WTC11 (cell line): ENCODE measurements at regions not wholly inside any gene's neighbourhood (a gene's known extent, or its start where the extent isn't known, plus 50 kb on each side); places are given as distances from the start of the nearest gene placed in this dataset.

Experiments used
- ATAC-seq: fragments of 200-7000 bp; cut with Tn5 transposase; 2 replicates; pipeline ENCODE4 v1.10.0; 2021; ENCODE audit warnings: mild to moderate bottlenecking, moderate library complexity
- CTCF ChIA-PET: fragments of 300-600 bp; sonication (Branson Sonifier 250); formaldehyde crosslinking; loops from one replicate; lab custom pipeline; 2021; ENCODE audit warnings: antibody characterized with exemption; lab: Charles Lee
- POLR2A ChIA-PET: fragments of 350-600 bp; sonication (Branson Sonifier 250); formaldehyde crosslinking; loops from one replicate; lab custom pipeline; 2021; ENCODE audit warnings: antibody characterized with exemption; lab: Charles Lee
- DNase-seq: peaks from one replicate; pipeline ENCODE4 v3.0.0; 2021; ENCODE audit warnings: low spot score
- H3K27ac Mint-ChIP-seq: 2 replicates; pipeline ENCODE4 v1.8.0; 2021; ENCODE audit warnings: mixed read lengths
- H3K27me3 Mint-ChIP-seq: 2 replicates; pipeline ENCODE4 v1.8.0; 2021; ENCODE audit warnings: low read depth, mild to moderate bottlenecking, moderate library complexity, mixed read lengths
- H3K36me3 Mint-ChIP-seq: 2 replicates; pipeline ENCODE4 v1.8.0; 2021; ENCODE audit warnings: mixed read lengths
- H3K4me1 Mint-ChIP-seq: 2 replicates; pipeline ENCODE4 v1.8.0; 2022; ENCODE audit warnings: mixed read lengths
- H3K4me3 Mint-ChIP-seq: 2 replicates; pipeline ENCODE4 v1.8.0; 2021; ENCODE audit warnings: mild to moderate bottlenecking, moderate library complexity, mixed read lengths
- H3K9me3 Mint-ChIP-seq: 2 replicates; pipeline ENCODE4 v1.8.0; 2021; ENCODE audit warnings: mixed read lengths
- SP1 ChIP-seq: sonication (generic); formaldehyde crosslinking; conservative IDR thresholded peaks from 2 replicates; pipeline ENCODE4 v1.8.1; 2022; ENCODE audit warnings: missing genetic modification reagents
- ZNF138 ChIP-seq: sonication (generic); formaldehyde crosslinking; conservative IDR thresholded peaks from 2 replicates; pipeline ENCODE4 v1.8.1; 2022; ENCODE audit warnings: mild to moderate bottlenecking, moderate library complexity, missing genetic modification reagents
- TF ChIP-seq, protein P1 (sequence below): sonication (generic); formaldehyde crosslinking; IDR thresholded peaks from 2 replicates; pipeline ENCODE4 v1.8.0; 2023; ENCODE audit warnings: missing genetic modification reagents, mild to moderate bottlenecking, borderline replicate concordance
- TF ChIP-seq, protein P2 (sequence below): fragments of 250-450 bp; sonication (Bioruptor Pico); IDR thresholded peaks from 2 replicates; pipeline ENCODE4 v2.1.2; 2022; ENCODE audit warnings: mild to moderate bottlenecking, moderate library complexity
- TF ChIP-seq, protein P3 (sequence below): sonication (generic); formaldehyde crosslinking; IDR thresholded peaks from 2 replicates; pipeline ENCODE4 v1.8.1; 2023; ENCODE audit warnings: mild to moderate bottlenecking, missing genetic modification reagents, borderline replicate concordance
- TF ChIP-seq, protein P4 (sequence below): sonication (generic); formaldehyde crosslinking; IDR thresholded peaks from 2 replicates; pipeline ENCODE4 v1.8.0; 2022; ENCODE audit warnings: mild to moderate bottlenecking, missing genetic modification reagents
- TF ChIP-seq, protein P5 (sequence below): sonication (generic); formaldehyde crosslinking; IDR thresholded peaks from 2 replicates; pipeline ENCODE4 v1.8.0; 2023; ENCODE audit warnings: mild to moderate bottlenecking, missing genetic modification reagents
- TF ChIP-seq, protein P6 (sequence below): fragments of 250-450 bp; sonication (Bioruptor Pico); IDR thresholded peaks from 2 replicates; pipeline ENCODE4 v1.9.0; 2021; ENCODE audit warnings: mild to moderate bottlenecking

DNA sequence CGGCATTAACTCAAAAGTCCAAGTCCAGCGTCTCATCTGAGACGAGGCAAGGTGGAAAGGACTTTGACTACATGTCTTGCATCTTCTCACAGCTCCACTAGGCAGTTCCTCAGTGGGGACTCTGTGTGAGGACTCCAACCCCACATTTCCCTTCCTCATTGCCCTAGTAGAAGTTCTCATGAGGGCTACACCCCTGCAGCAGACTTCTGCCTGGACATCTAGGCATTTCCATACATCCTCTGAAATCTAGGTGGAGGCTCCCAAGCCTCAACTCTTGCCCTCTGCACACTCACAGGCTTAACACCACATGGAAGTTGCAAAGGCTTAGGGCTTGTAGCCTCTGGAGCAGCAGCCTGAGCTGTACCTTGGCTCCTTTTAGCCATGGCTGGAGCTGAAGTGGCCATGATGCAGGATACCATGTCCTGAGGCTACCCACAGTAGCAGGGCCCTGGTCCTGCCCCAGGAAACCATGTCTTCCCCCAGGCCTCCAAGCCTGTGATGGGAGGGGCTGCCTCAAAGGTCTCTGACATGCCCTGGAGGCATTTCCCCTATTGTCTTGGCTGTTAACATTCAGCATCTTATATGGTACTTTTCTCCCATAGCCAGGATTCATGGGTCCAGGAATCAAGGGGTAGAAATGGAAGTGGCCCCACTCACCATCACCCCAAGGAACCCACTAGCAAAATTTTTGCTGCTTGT lies 194.6 kb upstream of the KCNG1 start:
- Mint-ChIP-seq H3K4me1 (peaks cover 34% of the 10 kb centered on the region), H3K9me3 (peaks cover 39% of the 10 kb centered on the region)
- ChIA-PET POLR2A (no interaction called here), CTCF (no interaction called here)
- no peak for ATAC-seq
- TF ChIP-seq SP1 (no peak), ZNF138 (CRISPR knock-in tag) (no peak)
- TF ChIP-seq, protein P1, sequence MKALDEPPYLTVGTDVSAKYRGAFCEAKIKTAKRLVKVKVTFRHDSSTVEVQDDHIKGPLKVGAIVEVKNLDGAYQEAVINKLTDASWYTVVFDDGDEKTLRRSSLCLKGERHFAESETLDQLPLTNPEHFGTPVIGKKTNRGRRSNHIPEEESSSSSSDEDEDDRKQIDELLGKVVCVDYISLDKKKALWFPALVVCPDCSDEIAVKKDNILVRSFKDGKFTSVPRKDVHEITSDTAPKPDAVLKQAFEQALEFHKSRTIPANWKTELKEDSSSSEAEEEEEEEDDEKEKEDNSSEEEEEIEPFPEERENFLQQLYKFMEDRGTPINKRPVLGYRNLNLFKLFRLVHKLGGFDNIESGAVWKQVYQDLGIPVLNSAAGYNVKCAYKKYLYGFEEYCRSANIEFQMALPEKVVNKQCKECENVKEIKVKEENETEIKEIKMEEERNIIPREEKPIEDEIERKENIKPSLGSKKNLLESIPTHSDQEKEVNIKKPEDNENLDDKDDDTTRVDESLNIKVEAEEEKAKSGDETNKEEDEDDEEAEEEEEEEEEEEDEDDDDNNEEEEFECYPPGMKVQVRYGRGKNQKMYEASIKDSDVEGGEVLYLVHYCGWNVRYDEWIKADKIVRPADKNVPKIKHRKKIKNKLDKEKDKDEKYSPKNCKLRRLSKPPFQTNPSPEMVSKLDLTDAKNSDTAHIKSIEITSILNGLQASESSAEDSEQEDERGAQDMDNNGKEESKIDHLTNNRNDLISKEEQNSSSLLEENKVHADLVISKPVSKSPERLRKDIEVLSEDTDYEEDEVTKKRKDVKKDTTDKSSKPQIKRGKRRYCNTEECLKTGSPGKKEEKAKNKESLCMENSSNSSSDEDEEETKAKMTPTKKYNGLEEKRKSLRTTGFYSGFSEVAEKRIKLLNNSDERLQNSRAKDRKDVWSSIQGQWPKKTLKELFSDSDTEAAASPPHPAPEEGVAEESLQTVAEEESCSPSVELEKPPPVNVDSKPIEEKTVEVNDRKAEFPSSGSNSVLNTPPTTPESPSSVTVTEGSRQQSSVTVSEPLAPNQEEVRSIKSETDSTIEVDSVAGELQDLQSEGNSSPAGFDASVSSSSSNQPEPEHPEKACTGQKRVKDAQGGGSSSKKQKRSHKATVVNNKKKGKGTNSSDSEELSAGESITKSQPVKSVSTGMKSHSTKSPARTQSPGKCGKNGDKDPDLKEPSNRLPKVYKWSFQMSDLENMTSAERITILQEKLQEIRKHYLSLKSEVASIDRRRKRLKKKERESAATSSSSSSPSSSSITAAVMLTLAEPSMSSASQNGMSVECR (CRISPR knock-in tag): no peak
- TF ChIP-seq, protein P2, sequence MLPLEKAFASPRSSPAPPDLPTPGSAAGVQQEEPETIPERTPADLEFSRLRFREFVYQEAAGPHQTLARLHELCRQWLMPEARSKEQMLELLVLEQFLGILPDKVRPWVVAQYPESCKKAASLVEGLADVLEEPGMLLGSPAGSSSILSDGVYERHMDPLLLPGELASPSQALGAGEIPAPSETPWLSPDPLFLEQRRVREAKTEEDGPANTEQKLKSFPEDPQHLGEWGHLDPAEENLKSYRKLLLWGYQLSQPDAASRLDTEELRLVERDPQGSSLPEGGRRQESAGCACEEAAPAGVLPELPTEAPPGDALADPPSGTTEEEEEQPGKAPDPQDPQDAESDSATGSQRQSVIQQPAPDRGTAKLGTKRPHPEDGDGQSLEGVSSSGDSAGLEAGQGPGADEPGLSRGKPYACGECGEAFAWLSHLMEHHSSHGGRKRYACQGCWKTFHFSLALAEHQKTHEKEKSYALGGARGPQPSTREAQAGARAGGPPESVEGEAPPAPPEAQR: no peak
- TF ChIP-seq, protein P3, sequence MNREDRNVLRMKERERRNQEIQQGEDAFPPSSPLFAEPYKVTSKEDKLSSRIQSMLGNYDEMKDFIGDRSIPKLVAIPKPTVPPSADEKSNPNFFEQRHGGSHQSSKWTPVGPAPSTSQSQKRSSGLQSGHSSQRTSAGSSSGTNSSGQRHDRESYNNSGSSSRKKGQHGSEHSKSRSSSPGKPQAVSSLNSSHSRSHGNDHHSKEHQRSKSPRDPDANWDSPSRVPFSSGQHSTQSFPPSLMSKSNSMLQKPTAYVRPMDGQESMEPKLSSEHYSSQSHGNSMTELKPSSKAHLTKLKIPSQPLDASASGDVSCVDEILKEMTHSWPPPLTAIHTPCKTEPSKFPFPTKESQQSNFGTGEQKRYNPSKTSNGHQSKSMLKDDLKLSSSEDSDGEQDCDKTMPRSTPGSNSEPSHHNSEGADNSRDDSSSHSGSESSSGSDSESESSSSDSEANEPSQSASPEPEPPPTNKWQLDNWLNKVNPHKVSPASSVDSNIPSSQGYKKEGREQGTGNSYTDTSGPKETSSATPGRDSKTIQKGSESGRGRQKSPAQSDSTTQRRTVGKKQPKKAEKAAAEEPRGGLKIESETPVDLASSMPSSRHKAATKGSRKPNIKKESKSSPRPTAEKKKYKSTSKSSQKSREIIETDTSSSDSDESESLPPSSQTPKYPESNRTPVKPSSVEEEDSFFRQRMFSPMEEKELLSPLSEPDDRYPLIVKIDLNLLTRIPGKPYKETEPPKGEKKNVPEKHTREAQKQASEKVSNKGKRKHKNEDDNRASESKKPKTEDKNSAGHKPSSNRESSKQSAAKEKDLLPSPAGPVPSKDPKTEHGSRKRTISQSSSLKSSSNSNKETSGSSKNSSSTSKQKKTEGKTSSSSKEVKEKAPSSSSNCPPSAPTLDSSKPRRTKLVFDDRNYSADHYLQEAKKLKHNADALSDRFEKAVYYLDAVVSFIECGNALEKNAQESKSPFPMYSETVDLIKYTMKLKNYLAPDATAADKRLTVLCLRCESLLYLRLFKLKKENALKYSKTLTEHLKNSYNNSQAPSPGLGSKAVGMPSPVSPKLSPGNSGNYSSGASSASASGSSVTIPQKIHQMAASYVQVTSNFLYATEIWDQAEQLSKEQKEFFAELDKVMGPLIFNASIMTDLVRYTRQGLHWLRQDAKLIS (CRISPR knock-in tag): no peak
- TF ChIP-seq, protein P4, sequence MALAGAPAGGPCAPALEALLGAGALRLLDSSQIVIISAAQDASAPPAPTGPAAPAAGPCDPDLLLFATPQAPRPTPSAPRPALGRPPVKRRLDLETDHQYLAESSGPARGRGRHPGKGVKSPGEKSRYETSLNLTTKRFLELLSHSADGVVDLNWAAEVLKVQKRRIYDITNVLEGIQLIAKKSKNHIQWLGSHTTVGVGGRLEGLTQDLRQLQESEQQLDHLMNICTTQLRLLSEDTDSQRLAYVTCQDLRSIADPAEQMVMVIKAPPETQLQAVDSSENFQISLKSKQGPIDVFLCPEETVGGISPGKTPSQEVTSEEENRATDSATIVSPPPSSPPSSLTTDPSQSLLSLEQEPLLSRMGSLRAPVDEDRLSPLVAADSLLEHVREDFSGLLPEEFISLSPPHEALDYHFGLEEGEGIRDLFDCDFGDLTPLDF (CRISPR knock-in tag): no peak
- TF ChIP-seq, protein P5, sequence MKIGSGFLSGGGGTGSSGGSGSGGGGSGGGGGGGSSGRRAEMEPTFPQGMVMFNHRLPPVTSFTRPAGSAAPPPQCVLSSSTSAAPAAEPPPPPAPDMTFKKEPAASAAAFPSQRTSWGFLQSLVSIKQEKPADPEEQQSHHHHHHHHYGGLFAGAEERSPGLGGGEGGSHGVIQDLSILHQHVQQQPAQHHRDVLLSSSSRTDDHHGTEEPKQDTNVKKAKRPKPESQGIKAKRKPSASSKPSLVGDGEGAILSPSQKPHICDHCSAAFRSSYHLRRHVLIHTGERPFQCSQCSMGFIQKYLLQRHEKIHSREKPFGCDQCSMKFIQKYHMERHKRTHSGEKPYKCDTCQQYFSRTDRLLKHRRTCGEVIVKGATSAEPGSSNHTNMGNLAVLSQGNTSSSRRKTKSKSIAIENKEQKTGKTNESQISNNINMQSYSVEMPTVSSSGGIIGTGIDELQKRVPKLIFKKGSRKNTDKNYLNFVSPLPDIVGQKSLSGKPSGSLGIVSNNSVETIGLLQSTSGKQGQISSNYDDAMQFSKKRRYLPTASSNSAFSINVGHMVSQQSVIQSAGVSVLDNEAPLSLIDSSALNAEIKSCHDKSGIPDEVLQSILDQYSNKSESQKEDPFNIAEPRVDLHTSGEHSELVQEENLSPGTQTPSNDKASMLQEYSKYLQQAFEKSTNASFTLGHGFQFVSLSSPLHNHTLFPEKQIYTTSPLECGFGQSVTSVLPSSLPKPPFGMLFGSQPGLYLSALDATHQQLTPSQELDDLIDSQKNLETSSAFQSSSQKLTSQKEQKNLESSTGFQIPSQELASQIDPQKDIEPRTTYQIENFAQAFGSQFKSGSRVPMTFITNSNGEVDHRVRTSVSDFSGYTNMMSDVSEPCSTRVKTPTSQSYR (CRISPR knock-in tag): no peak
- TF ChIP-seq, protein P6, sequence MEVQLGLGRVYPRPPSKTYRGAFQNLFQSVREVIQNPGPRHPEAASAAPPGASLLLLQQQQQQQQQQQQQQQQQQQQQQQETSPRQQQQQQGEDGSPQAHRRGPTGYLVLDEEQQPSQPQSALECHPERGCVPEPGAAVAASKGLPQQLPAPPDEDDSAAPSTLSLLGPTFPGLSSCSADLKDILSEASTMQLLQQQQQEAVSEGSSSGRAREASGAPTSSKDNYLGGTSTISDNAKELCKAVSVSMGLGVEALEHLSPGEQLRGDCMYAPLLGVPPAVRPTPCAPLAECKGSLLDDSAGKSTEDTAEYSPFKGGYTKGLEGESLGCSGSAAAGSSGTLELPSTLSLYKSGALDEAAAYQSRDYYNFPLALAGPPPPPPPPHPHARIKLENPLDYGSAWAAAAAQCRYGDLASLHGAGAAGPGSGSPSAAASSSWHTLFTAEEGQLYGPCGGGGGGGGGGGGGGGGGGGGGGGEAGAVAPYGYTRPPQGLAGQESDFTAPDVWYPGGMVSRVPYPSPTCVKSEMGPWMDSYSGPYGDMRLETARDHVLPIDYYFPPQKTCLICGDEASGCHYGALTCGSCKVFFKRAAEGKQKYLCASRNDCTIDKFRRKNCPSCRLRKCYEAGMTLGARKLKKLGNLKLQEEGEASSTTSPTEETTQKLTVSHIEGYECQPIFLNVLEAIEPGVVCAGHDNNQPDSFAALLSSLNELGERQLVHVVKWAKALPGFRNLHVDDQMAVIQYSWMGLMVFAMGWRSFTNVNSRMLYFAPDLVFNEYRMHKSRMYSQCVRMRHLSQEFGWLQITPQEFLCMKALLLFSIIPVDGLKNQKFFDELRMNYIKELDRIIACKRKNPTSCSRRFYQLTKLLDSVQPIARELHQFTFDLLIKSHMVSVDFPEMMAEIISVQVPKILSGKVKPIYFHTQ (CRISPR knock-in tag): no peak
- TF ChIP-seq, all 79 proteins: peak for 0
- peaks cover 21% of the 10 kb centered on the region for H3K27me3 Mint-ChIP-seq
- H3K4me3 Mint-ChIP-seq: no peak overlapping the region
- peaks cover 23% of the 10 kb centered on the region for H3K36me3 Mint-ChIP-seq
- H3K27ac Mint-ChIP-seq: no peak overlapping the region
- no peak for DNase-seq
